Chondrocyte (in vitro differentiated cells): ENCODE measurements at regions not wholly inside any gene's neighbourhood (a gene's known extent, or its start where the extent isn't known, plus 50 kb on each side); places are given as distances from the start of the nearest gene placed in this dataset.

Experiments used
- DNase-seq: peaks from one replicate; pipeline ENCODE4 v3.0.0; 2021; ENCODE audit warnings: mixed read lengths, low spot score
- H3K27ac Mint-ChIP-seq: one replicate; pipeline ENCODE4 v1.8.0; 2021; ENCODE audit warnings: mild to moderate bottlenecking, moderate library complexity, mixed read lengths; ENCODE audit not compliant: unreplicated experiment
- H3K27me3 Mint-ChIP-seq: 2 replicates; pipeline ENCODE4 v1.8.0; 2021; ENCODE audit warnings: low read depth, mixed read lengths
- H3K36me3 Mint-ChIP-seq: 2 replicates; pipeline ENCODE4 v1.8.0; 2021; ENCODE audit warnings: low read depth, mixed read lengths
- H3K4me1 Mint-ChIP-seq: 2 replicates; pipeline ENCODE4 v1.8.0; 2021; ENCODE audit warnings: low read depth, mild to moderate bottlenecking, mixed read lengths
- H3K4me3 Mint-ChIP-seq: one replicate; pipeline ENCODE4 v1.8.0; 2021; ENCODE audit warnings: mild to moderate bottlenecking, moderate library complexity, mixed read lengths; ENCODE audit not compliant: unreplicated experiment
- H3K9me3 Mint-ChIP-seq: 2 replicates; pipeline ENCODE4 v1.8.0; 2021; ENCODE audit warnings: low read depth, mixed read lengths
- TF ChIP-seq, protein P1 (sequence below): fragments of 200-600 bp; sonication (generic); IDR thresholded peaks from 2 replicates; pipeline ENCODE4 v1.5.0; 2021; ENCODE audit warnings: antibody characterized with exemption, mild to moderate bottlenecking, moderate library complexity

DNA sequence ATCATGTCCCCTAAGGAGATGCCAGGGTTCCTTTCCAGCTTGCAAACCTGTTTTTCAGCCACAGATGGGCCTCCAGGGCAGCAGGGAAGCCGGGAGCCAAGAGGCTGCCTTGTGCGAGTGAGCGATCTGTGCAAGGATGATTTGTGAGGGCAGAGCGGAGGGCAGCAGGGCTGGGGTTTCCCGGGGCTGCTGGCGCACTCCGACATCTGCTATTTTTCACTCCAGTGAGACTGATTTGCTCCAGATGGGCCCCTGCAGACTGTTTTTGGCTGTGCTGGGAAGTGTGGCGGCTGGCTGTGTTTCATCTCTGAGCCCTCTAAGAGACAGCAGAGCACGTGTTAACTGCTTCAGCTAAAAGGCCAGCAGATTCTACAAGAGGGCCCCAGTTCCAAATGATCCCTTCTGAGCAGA lies 466.2 kb downstream of the TYW1 start:
- H3K9me3 Mint-ChIP-seq: peaks cover 14% of the 10 kb centered on the region
- no peak for DNase-seq

GRCh38 chr7:67463316-67463715 lies 466.7 kb downstream of the TYW1 start:
- Mint-ChIP-seq H3K36me3 (peaks cover 3% of the 10 kb centered on the region), H3K4me3 (no peak overlapping the region), H3K27me3 (peaks cover 41% of the 10 kb centered on the region), H3K4me1 (peaks cover 3% of the 10 kb centered on the region), H3K27ac (no peak overlapping the region), H3K9me3 (peaks cover 17% of the 10 kb centered on the region)
- no peak for DNase-seq
- TF ChIP-seq, protein P1, sequence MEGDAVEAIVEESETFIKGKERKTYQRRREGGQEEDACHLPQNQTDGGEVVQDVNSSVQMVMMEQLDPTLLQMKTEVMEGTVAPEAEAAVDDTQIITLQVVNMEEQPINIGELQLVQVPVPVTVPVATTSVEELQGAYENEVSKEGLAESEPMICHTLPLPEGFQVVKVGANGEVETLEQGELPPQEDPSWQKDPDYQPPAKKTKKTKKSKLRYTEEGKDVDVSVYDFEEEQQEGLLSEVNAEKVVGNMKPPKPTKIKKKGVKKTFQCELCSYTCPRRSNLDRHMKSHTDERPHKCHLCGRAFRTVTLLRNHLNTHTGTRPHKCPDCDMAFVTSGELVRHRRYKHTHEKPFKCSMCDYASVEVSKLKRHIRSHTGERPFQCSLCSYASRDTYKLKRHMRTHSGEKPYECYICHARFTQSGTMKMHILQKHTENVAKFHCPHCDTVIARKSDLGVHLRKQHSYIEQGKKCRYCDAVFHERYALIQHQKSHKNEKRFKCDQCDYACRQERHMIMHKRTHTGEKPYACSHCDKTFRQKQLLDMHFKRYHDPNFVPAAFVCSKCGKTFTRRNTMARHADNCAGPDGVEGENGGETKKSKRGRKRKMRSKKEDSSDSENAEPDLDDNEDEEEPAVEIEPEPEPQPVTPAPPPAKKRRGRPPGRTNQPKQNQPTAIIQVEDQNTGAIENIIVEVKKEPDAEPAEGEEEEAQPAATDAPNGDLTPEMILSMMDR: no peak

More for the DNA sequence above, 466.2 kb downstream of the TYW1 start:
- Mint-ChIP-seq H3K36me3 (peaks cover 2% of the 10 kb centered on the region), H3K4me3 (no peak overlapping the region), H3K27ac (no peak overlapping the region), H3K4me1 (peaks cover 3% of the 10 kb centered on the region), H3K27me3 (peaks cover 45% of the 10 kb centered on the region)
- TF ChIP-seq, protein P1: no peak

DNA sequence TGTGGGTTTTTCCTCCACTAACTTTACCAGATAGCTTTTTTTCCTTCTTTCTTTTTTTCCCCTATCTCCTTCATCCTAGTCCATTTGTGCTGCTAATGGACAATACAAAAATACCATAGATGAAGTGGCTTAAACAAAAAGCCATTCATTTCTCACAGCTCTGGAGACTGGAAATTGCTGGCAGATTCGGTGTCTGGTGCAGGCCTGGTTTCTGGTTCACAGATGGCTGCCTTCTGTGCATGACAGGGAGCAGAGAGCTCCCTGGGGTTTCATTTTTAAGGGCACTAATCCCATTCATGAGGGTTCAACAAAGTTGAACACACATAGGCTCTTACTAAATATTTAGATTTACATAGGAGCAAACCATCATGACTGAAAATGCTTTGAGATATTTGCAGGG lies 467.4 kb downstream of the TYW1 start:
- Mint-ChIP-seq H3K4me3 (no peak overlapping the region), H3K36me3 (peaks cover 4% of the 10 kb centered on the region), H3K4me1 (peaks cover 3% of the 10 kb centered on the region), H3K27ac (no peak overlapping the region), H3K9me3 (peaks cover 19% of the 10 kb centered on the region), H3K27me3 (peaks cover 37% of the 10 kb centered on the region)
- TF ChIP-seq, protein P1: no peak
- no peak for DNase-seq

DNA sequence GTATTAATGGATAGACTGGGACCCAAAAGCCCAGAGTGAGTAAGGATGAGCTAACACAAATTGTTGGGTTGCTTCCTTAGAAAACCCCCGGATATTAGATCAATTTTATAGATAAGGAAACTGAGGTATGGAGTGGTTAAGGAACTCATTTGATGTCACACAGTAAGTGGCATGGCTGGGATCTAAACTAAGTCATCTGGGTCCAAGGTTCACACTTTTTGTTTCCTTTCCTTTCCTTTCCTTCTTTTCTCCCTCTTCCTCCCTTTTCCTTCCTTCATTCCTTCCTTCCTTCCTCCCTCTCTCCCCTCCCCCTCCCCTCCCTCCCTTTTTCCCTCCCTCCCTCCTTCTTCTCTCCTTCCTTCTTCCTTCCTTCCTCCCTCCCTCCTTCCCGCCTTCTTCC lies 469.5 kb downstream of the TYW1 start:
- H3K9me3 Mint-ChIP-seq: peaks cover 19% of the 10 kb centered on the region
- H3K4me1 Mint-ChIP-seq: peaks cover 16% of the 10 kb centered on the region
- TF ChIP-seq, protein P1: no peak
- no peak overlapping the region for H3K27ac Mint-ChIP-seq
- H3K27me3 Mint-ChIP-seq: peaks cover 29% of the 10 kb centered on the region
- peaks cover 4% of the 10 kb centered on the region for H3K36me3 Mint-ChIP-seq
- no peak for DNase-seq
- H3K4me3 Mint-ChIP-seq: no peak overlapping the region

GRCh38 chr7:67470256-67470751 lies 473.7 kb downstream of the TYW1 start:
- Mint-ChIP-seq H3K27ac (peak overlapping the region; percentile 88), H3K27me3 (peaks cover 20% of the 10 kb centered on the region), H3K4me3 (peak overlapping the region; percentile 38), H3K36me3 (peaks cover 4% of the 10 kb centered on the region), H3K4me1 (peaks cover 12% of the 10 kb centered on the region), H3K9me3 (peaks cover 14% of the 10 kb centered on the region)
- TF ChIP-seq, protein P1: no peak
- DNase-seq: no peak
